GM23338 (cell line): ENCODE measurements at regions not wholly inside any gene's neighbourhood (a gene's known extent, or its start where the extent isn't known, plus 50 kb on each side); places are given as distances from the start of the nearest gene placed in this dataset.

Experiments used
- CTCF ChIP-seq, 2 experiments: fragments of 200-600 bp in 1 of 2; sonication (generic) in 1 of 2; conservative IDR thresholded peaks; 2 replicates each; pipeline versions ENCODE4 v1.5.1 to v1.6.1; 2016 to 2017; ENCODE audit warnings: antibody characterized with exemption in 2 of 2, low read depth in 2 of 2, mild to moderate bottlenecking in 2 of 2, moderate library complexity in 1 of 2
- EZH2 ChIP-seq: fragments of 200-600 bp; sonication (generic); IDR thresholded peaks from one replicate; pipeline ENCODE4 v1.8.0; 2017; ENCODE audit warnings: antibody characterized with exemption, mild to moderate bottlenecking, low read depth; ENCODE audit not compliant: unreplicated experiment
- EZH2phosphoT487 ChIP-seq: fragments of 200-600 bp; sonication (generic); IDR thresholded peaks from one replicate; pipeline ENCODE4 v1.8.1; 2018; ENCODE audit warnings: antibody characterized with exemption; ENCODE audit not compliant: unreplicated experiment
- JUNB ChIP-seq: IDR thresholded peaks from one replicate; pipeline ENCODE4 v1.6.1; 2016; ENCODE audit warnings: antibody characterized with exemption; ENCODE audit not compliant: unreplicated experiment
- POLR2AphosphoS5 ChIP-seq: IDR thresholded peaks from 2 replicates; pipeline ENCODE4 v1.6.1; 2016; ENCODE audit warnings: antibody characterized with exemption, low read depth
- STAT1 ChIP-seq: IDR thresholded peaks from one replicate; pipeline ENCODE4 v1.6.1; 2016; ENCODE audit warnings: antibody characterized with exemption; ENCODE audit not compliant: unreplicated experiment
- ZNF114 ChIP-seq: fragments of 250-450 bp; sonication (Bioruptor Pico); IDR thresholded peaks from 2 replicates; pipeline ENCODE4 v1.5.0; 2020; ENCODE audit warnings: mild to moderate bottlenecking, moderate library complexity

DNA sequence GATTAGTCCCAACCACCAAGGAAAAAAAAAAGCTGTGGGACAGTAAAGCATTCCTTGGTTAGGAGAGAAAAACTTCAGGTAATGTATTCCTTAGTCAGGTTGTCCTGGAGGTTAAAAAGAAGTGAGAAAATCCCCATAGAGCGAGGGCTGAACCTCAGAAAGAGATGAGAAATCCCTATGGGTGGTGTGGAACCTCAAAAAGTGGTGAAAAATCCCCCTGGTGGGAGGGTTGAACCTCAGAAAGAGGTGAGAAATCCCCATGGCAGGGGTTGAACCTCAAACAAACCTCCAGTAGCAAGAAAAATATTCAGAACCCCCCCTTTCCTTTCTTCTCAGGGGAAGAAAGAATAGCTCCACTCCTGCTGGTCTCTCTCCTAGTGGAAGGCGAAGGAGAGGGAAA is 128.2 kb upstream of the TBL1Y start:
- TF ChIP-seq CTCF (conservative IDR thresholded peaks at IDR 0.05; ENCODE audit: low read depth in 2 of 2) (no peak), EZH2phosphoT487 (no peak), EZH2 (no peak), STAT1 (no peak), JUNB (no peak), POLR2AphosphoS5 (no peak), ZNF114 (CRISPR knock-in tag) (no peak)
